HCT116 (cell line): ENCODE measurements at regions not wholly inside any gene's neighbourhood (a gene's known extent, or its start where the extent isn't known, plus 50 kb on each side); places are given as distances from the start of the nearest gene placed in this dataset.

Source experiments
- ATAC-seq: fragments of 200-7000 bp; cut with Tn5 transposase; 2 replicates; pipeline ENCODE4 v1.9.1; 2020; ENCODE audit warnings: mild to moderate bottlenecking, moderate library complexity
- BruUV-seq: library from RNA; stranded (reverse); fragments of 400-500 nt; replicated peaks from 2 replicates; lab custom pipeline; 2021; lab: Mats Ljungman, UMichigan
- CTCF ChIA-PET: fragments of 300-600 bp; sonication (Branson Sonifier 250); formaldehyde crosslinking; loops from one replicate; lab custom pipeline; 2021; ENCODE audit warnings: antibody characterized with exemption; lab: Charles Lee
- POLR2A ChIA-PET: fragments of 300-600, 350-600 bp; sonication (Branson Sonifier 250); formaldehyde crosslinking; loops from one replicate; lab custom pipeline; 2021; ENCODE audit warnings: antibody characterized with exemption; lab: Charles Lee
- RAD21 ChIA-PET, 2 experiments: fragments of 300-600 bp; sonication (Branson Sonifier 250); formaldehyde crosslinking; loops; one replicate each; lab custom pipeline; 2023; ENCODE audit warnings: low total read pairs in 2 of 2; ENCODE audit not compliant: uncharacterized antibody in 2 of 2, unreplicated experiment in 2 of 2, low non-redundant PET in 1 of 2; lab: Charles Lee
- DNase-seq: peaks from one replicate; pipeline ENCODE4 v3.0.0-alpha.2; 2010; ENCODE audit warnings: low read depth, low spot score
- H2AFZ ChIP-seq: fragments of 200-600 bp; shearing (Covaris generic), sonication (generic); 2 replicates; pipeline ENCODE4 v1.6.1; 2017; ENCODE audit warnings: low read depth, mixed run types, mixed read lengths, antibody characterized with exemption, low read length; ENCODE audit not compliant: poor library complexity, severe bottlenecking
- H3K27ac ChIP-seq: 2 replicates; pipeline ENCODE4 v1.5.1; 2012; ENCODE audit warnings: low read depth, low read length
- H3K27me3 ChIP-seq: fragments of 200-600 bp; sonication (generic); 2 replicates; pipeline ENCODE4 v1.6.1; 2016; ENCODE audit warnings: mixed run types, low read length, mixed read lengths; ENCODE audit not compliant: insufficient read depth
- H3K36me3 ChIP-seq, 2 experiments: fragments of 200-500 bp in 1 of 2; fragments of 200-600 bp in 1 of 2; sonication (Bioruptor generic) in 1 of 2; sonication (generic) in 1 of 2; 2 replicates each; pipeline versions ENCODE4 v1.5.1 to v1.6.1; 2014 to 2016; ENCODE audit warnings: low read length in 2 of 2, inconsistent platforms in 1 of 2, mixed read lengths in 1 of 2, mixed run types in 1 of 2; ENCODE audit not compliant: insufficient read depth in 2 of 2, control insufficient read depth in 1 of 2
- H3K4me1 ChIP-seq, 2 experiments: fragments of 200-600 bp in 1 of 2; sonication (generic) in 1 of 2; 2 replicates each; pipeline versions ENCODE4 v1.5.1 to v1.6.1; 2012 to 2017; ENCODE audit warnings: low read length in 2 of 2, inconsistent platforms in 1 of 2, mild to moderate bottlenecking in 1 of 2, mixed read lengths in 1 of 2, mixed run types in 1 of 2, moderate library complexity in 1 of 2; ENCODE audit not compliant: insufficient read depth in 2 of 2, control insufficient read depth in 1 of 2
- H3K4me2 ChIP-seq: fragments of 200-600 bp; sonication (generic); 2 replicates; pipeline ENCODE4 v1.6.1; 2017; ENCODE audit warnings: mixed run types, low read length, mixed read lengths
- H3K4me3 ChIP-seq, 2 experiments: fragments of 200-600 bp in 1 of 2; sonication (generic) in 1 of 2; replicated peaks in 1 of 2; 2 replicates each; pipeline ENCODE4 v1.5.1; 2011 to 2016; ENCODE audit warnings: low read length in 2 of 2, control low read depth in 1 of 2, low read depth in 1 of 2, mild to moderate bottlenecking in 1 of 2, mixed read lengths in 1 of 2, mixed run types in 1 of 2
- H3K79me2 ChIP-seq: fragments of 200-600 bp; sonication (generic); 2 replicates; pipeline ENCODE4 v1.6.1; 2017; ENCODE audit warnings: mild to moderate bottlenecking, mixed run types, low read length, moderate library complexity, mixed read lengths; ENCODE audit not compliant: insufficient read depth
- H3K9ac ChIP-seq: fragments of 200-600 bp; sonication (generic); 2 replicates; pipeline ENCODE4 v1.6.1; 2016; ENCODE audit warnings: low read length, mixed read lengths
- H3K9me2 ChIP-seq: fragments of 200-600 bp; sonication (generic), shearing (Covaris generic); 2 replicates; pipeline ENCODE4 v1.6.1; 2017; ENCODE audit warnings: mixed run types, mild to moderate bottlenecking, moderate library complexity; ENCODE audit not compliant: insufficient read depth
- H3K9me3 ChIP-seq, 2 experiments: fragments of 200-500 bp in 1 of 2; fragments of 200-600 bp in 1 of 2; sonication (Bioruptor generic) in 1 of 2; sonication (generic) in 1 of 2; 2 replicates each; pipeline ENCODE4 v1.6.1; 2014 to 2017; ENCODE audit warnings: low read length in 2 of 2, mixed read lengths in 2 of 2, inconsistent platforms in 1 of 2, low read depth in 1 of 2, mild to moderate bottlenecking in 1 of 2, mixed run types in 1 of 2, moderate library complexity in 1 of 2; ENCODE audit not compliant: control insufficient read depth in 1 of 2, insufficient read depth in 1 of 2
- H4K20me1 ChIP-seq: fragments of 200-600 bp; sonication (generic), shearing (Covaris generic); 2 replicates; pipeline ENCODE4 v1.6.1; 2017; ENCODE audit warnings: mixed run types, mild to moderate bottlenecking, moderate library complexity; ENCODE audit not compliant: insufficient read depth
- CEBPB ChIP-seq: IDR thresholded peaks from 2 replicates; pipeline ENCODE4 v1.6.1; 2012; ENCODE audit warnings: low read depth
- EGR1 ChIP-seq: IDR thresholded peaks from 2 replicates; pipeline ENCODE4 v1.6.1; 2012; ENCODE audit warnings: low read depth
- ELF1 ChIP-seq: IDR thresholded peaks from 2 replicates; pipeline ENCODE4 v1.6.1; 2012; ENCODE audit warnings: low read depth, borderline replicate concordance
- EZH2 ChIP-seq: fragments of 200-600 bp; sonication (generic); IDR thresholded peaks from 2 replicates; pipeline ENCODE4 v1.6.1; 2017; ENCODE audit warnings: antibody characterized with exemption, mixed run types
- EZH2phosphoT487 ChIP-seq: fragments of 200-600 bp; IDR thresholded peaks from 2 replicates; pipeline ENCODE4 v1.6.1; 2018; ENCODE audit warnings: antibody characterized with exemption, borderline replicate concordance
- POLR2A ChIP-seq: IDR thresholded peaks from 2 replicates; pipeline ENCODE4 v1.7.0; 2011; ENCODE audit warnings: borderline replicate concordance; ENCODE audit not compliant: insufficient read depth, insufficient read length; ENCODE audit errors: extremely low read depth
- POLR2AphosphoS5 ChIP-seq: IDR thresholded peaks from 2 replicates; pipeline ENCODE4 v1.6.1; 2011; ENCODE audit warnings: mild to moderate bottlenecking, low read depth, low read length, moderate library complexity
- RAD21 ChIP-seq: IDR thresholded peaks from 2 replicates; pipeline ENCODE4 v1.6.1; 2012; ENCODE audit warnings: low read depth, mild to moderate bottlenecking
- SIN3A ChIP-seq: IDR thresholded peaks from 2 replicates; pipeline ENCODE4 v1.6.1; 2012; ENCODE audit warnings: low read depth
- SP1 ChIP-seq: IDR thresholded peaks from 2 replicates; pipeline ENCODE4 v1.6.1; 2012; ENCODE audit warnings: low read depth
- YY1 ChIP-seq: IDR thresholded peaks from 2 replicates; pipeline ENCODE4 v1.6.1; 2011; ENCODE audit warnings: low read length, low read depth, moderate library complexity, mild to moderate bottlenecking; ENCODE audit not compliant: insufficient replicate concordance; ENCODE audit errors: extremely low read depth
- ZFX ChIP-seq: fragments of 450-650 bp; IDR thresholded peaks from 2 replicates; pipeline ENCODE4 v1.6.1; 2017
- intact Hi-C: fragments of 100-400 bp; cut with micrococcal nuclease; formaldehyde crosslinking; loops from 2 replicates; pipeline ENCODE4 v1.10.0; 2022
- TF ChIP-seq, protein P1 (sequence below): IDR thresholded peaks from 2 replicates; pipeline ENCODE4 v1.6.1; 2012; ENCODE audit warnings: low read depth

DNA sequence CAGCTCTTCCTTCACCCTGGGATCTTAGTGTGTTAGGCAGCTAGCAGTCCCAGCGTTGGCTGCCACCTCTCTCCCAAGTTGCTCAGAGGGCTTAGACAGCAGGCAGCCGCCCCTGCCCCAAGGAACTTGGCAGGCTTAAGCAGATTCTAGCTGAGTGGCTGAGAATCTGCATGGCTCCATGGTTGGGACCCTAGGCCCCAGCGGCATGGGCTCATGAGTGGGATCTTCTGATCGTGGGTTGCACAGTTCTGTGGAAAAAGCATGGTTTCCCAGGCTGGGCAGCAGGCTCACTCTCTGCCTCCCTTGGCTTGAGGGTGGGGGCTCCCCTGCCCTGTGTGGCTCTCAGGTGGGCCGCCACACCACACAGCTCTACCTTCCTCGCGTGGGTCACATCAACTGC lies 1624.9 kb downstream of the GRIK2 start:
- ATAC-seq (no peak), DNase-seq (no peak)
- Histone ChIP-seq H3K4me1 (no peaks in the 10 kb centered on the region), H3K9ac (no peak overlapping the region), H2AFZ (no peak overlapping the region), H3K79me2 (no peaks in the 10 kb centered on the region), H3K9me2 (no peaks in the 10 kb centered on the region), H3K27ac (no peak overlapping the region), H3K4me2 (no peak overlapping the region), H3K9me3 (no peaks in the 10 kb centered on the region), H3K4me3 (no peak overlapping the region), H3K27me3 (no peaks in the 10 kb centered on the region), H4K20me1 (no peaks in the 10 kb centered on the region), H3K36me3 (no peaks in the 10 kb centered on the region)
- CTCF ChIA-PET: no interaction called here
- POLR2A ChIA-PET: no interaction called here
- RAD21 ChIA-PET: no interaction called here
- TF ChIP-seq EGR1 (no peak), POLR2AphosphoS5 (no peak), CEBPB (no peak), SIN3A (no peak), EZH2phosphoT487 (no peak), RAD21 (no peak), SP1 (no peak), POLR2A (no peak), ZFX (no peak), ELF1 (no peak), EZH2 (no peak), YY1 (no peak)
- TF ChIP-seq, protein P1, sequence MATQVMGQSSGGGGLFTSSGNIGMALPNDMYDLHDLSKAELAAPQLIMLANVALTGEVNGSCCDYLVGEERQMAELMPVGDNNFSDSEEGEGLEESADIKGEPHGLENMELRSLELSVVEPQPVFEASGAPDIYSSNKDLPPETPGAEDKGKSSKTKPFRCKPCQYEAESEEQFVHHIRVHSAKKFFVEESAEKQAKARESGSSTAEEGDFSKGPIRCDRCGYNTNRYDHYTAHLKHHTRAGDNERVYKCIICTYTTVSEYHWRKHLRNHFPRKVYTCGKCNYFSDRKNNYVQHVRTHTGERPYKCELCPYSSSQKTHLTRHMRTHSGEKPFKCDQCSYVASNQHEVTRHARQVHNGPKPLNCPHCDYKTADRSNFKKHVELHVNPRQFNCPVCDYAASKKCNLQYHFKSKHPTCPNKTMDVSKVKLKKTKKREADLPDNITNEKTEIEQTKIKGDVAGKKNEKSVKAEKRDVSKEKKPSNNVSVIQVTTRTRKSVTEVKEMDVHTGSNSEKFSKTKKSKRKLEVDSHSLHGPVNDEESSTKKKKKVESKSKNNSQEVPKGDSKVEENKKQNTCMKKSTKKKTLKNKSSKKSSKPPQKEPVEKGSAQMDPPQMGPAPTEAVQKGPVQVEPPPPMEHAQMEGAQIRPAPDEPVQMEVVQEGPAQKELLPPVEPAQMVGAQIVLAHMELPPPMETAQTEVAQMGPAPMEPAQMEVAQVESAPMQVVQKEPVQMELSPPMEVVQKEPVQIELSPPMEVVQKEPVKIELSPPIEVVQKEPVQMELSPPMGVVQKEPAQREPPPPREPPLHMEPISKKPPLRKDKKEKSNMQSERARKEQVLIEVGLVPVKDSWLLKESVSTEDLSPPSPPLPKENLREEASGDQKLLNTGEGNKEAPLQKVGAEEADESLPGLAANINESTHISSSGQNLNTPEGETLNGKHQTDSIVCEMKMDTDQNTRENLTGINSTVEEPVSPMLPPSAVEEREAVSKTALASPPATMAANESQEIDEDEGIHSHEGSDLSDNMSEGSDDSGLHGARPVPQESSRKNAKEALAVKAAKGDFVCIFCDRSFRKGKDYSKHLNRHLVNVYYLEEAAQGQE: no peak
- BruUV-seq: no TSS peak
- intact Hi-C loops: no loop called here
